Renal pelvis (tissue), 1 donor: ENCODE measurements at regions not wholly inside any gene's neighbourhood (a gene's known extent, or its start where the extent isn't known, plus 50 kb on each side); places are given as distances from the start of the nearest gene placed in this dataset.

ENCODE experiments used
- DNase-seq: peaks from one replicate; pipeline ENCODE4 v3.0.0-alpha.2; 2013

GRCh38 chr12:127873306-127873705 lies 393.7 kb upstream of the TMEM132C start:
- DNase-seq: no peak

- DNase-seq: no peak
Observed at GRCh38 chr12:127881371-127882140, 385.4 kb upstream of the TMEM132C start.

GRCh38 chr12:127883013-127883412 lies 384.0 kb upstream of the TMEM132C start:
- DNase-seq: no peak

GRCh38 chr12:127885954-127886750 lies 380.8 kb upstream of the TMEM132C start:
- DNase-seq: no peak

- no peak for DNase-seq
Observed at GRCh38 chr12:127886827-127887226, 380.1 kb upstream of the TMEM132C start.

- DNase-seq: no peak
Observed at GRCh38 chr12:127888943-127889719, 377.8 kb upstream of the TMEM132C start.

GRCh38 chr12:127893895-127894609 lies 372.9 kb upstream of the TMEM132C start:
- no peak for DNase-seq

- DNase-seq: no peak
Observed at GRCh38 chr12:127896661-127897060, 370.3 kb upstream of the TMEM132C start.

GRCh38 chr12:127898616-127899015 lies 368.4 kb upstream of the TMEM132C start:
- no peak for DNase-seq

GRCh38 chr12:127899971-127900370 lies 367.0 kb upstream of the TMEM132C start:
- DNase-seq: no peak

- no peak for DNase-seq
Observed at GRCh38 chr12:127900386-127900785, 366.6 kb upstream of the TMEM132C start.

- DNase-seq: no peak
Observed at GRCh38 chr12:127903146-127903545, 363.8 kb upstream of the TMEM132C start.

- no peak for DNase-seq
Observed at GRCh38 chr12:127909041-127909440, 357.9 kb upstream of the TMEM132C start.

GRCh38 chr12:127911291-127911690 lies 355.7 kb upstream of the TMEM132C start:
- no peak for DNase-seq

GRCh38 chr12:127912035-127912665 lies 354.8 kb upstream of the TMEM132C start:
- DNase-seq: no peak

GRCh38 chr12:127923501-127923900 lies 343.5 kb upstream of the TMEM132C start:
- no peak for DNase-seq

GRCh38 chr12:127925971-127926370 lies 341.0 kb upstream of the TMEM132C start:
- peak; percentile 24 for DNase-seq

- DNase-seq: no peak
Observed at GRCh38 chr12:127928178-127928577, 338.8 kb upstream of the TMEM132C start.

GRCh38 chr12:127928615-127929571 lies 338.1 kb upstream of the TMEM132C start:
- no peak for DNase-seq

GRCh38 chr12:127930122-127930521 lies 336.8 kb upstream of the TMEM132C start:
- DNase-seq: no peak
